Fibroblast of villous mesenchyme (primary cell): ENCODE measurements at regions not wholly inside any gene's neighbourhood (a gene's known extent, or its start where the extent isn't known, plus 50 kb on each side); places are given as distances from the start of the nearest gene placed in this dataset.
A peak's percentile ranks its signal among the peaks of the same experiment; 100 is the strongest.

Experiments used
- DNase-seq: peaks from one replicate; pipeline ENCODE4 v3.0.0-alpha.2; 2010; ENCODE audit warnings: low read depth
- H3K4me3 ChIP-seq: 2 replicates; pipeline ENCODE4 v1.5.1; 2011; ENCODE audit warnings: low read depth, mild to moderate bottlenecking, low read length
- CTCF ChIP-seq: IDR thresholded peaks from 2 replicates; pipeline ENCODE4 v1.5.1; 2012; ENCODE audit warnings: low read depth, mild to moderate bottlenecking, low read length; ENCODE audit not compliant: insufficient read depth

- H3K4me3 ChIP-seq: no peak overlapping the region
- no peak for TF ChIP-seq CTCF
- DNase-seq: no peak
These were observed 83.2 kb downstream of the AREG start for GRCh38 chr4:74528178-74528577.

GRCh38 chr4:74529284-74530041, 84.5 kb downstream of the AREG start:
- DNase-seq: no peak
- no peak overlapping the region for H3K4me3 ChIP-seq
- TF ChIP-seq CTCF: no peak

- H3K4me3 ChIP-seq: no peak overlapping the region
- peak; percentile 66 for TF ChIP-seq CTCF
- DNase-seq: peak; percentile 89
These were observed 87.2 kb downstream of the AREG start for GRCh38 chr4:74531963-74532794.

- H3K4me3 ChIP-seq: no peak overlapping the region
- DNase-seq: peak; percentile 70
- no peak for TF ChIP-seq CTCF
These were observed 89.2 kb downstream of the AREG start for GRCh38 chr4:74534121-74534520.

GRCh38 chr4:74534936-74535335, 90.0 kb downstream of the AREG start:
- no peak for TF ChIP-seq CTCF
- no peak overlapping the region for H3K4me3 ChIP-seq
- DNase-seq: peak; percentile 29

- no peak overlapping the region for H3K4me3 ChIP-seq
- no peak for DNase-seq
- TF ChIP-seq CTCF: no peak
These were observed 90.6 kb downstream of the AREG start for GRCh38 chr4:74535512-74535911.
